ENCODE measurements at regions not wholly inside any gene's neighbourhood (a gene's known extent, or its start where the extent isn't known, plus 50 kb on each side); places are given as distances from the start of the nearest gene placed in this dataset.

GRCh38 chr11:26943636-26944035, 50.3 kb upstream of the FIBIN start:
- no peaks in the 10 kb centered on the region for H3K4me1 ChIP-seq (ENCODE audit: control insufficient read depth, insufficient read depth, low read length)
- no peak overlapping the region for H3K27ac ChIP-seq (ENCODE audit: insufficient read depth, low read depth, low read length, poor library complexity, severe bottlenecking)
- no peaks in the 10 kb centered on the region for H3K9me3 ChIP-seq (ENCODE audit: control insufficient read depth, low read length)
- no peaks in the 10 kb centered on the region for H3K36me3 ChIP-seq (ENCODE audit: control insufficient read depth, insufficient read depth, low read length)
- H3K27me3 ChIP-seq (ENCODE audit: control insufficient read depth, insufficient read depth, low read length, poor library complexity, severe bottlenecking): no peaks in the 10 kb centered on the region
- H3K4me3 ChIP-seq (ENCODE audit: insufficient read depth, low read depth, low read length): no peak overlapping the region
- WGBS, 2 experiments: 88 to 90% methylated on average over 3 of the region's 3 CpGs

Data from ectodermal cell (in vitro differentiated cells).